Central memory CD8-positive, alpha-beta T cell (primary cell): ENCODE measurements at regions not wholly inside any gene's neighbourhood (a gene's known extent, or its start where the extent isn't known, plus 50 kb on each side); places are given as distances from the start of the nearest gene placed in this dataset.

ENCODE experiments used
- ATAC-seq: fragments of 150-1000 bp; cut with Tn5 transposase; replicated peaks from 2 replicates; pipeline ENCODE4 v1.10.0; 2022; ENCODE audit warnings: mild to moderate bottlenecking, moderate FRiP score, moderate number of reproducible peaks; ENCODE audit not compliant: poor library complexity, severe bottlenecking; ENCODE audit errors: extremely low read depth
- DNase-seq, 2 donors: peaks; one replicate each; pipeline ENCODE4 v3.0.0; 2021; ENCODE audit warnings: low spot score in 2 of 2
- H3K27ac Mint-ChIP-seq: one replicate; pipeline ENCODE4 v1.8.0; 2022; ENCODE audit warnings: low read depth, mild to moderate bottlenecking, moderate library complexity, mixed read lengths
- H3K27me3 Mint-ChIP-seq: one replicate; pipeline ENCODE4 v1.8.0; 2022; ENCODE audit warnings: mixed read lengths
- H3K36me3 Mint-ChIP-seq: one replicate; pipeline ENCODE4 v1.8.0; 2022; ENCODE audit warnings: mild to moderate bottlenecking, moderate library complexity, mixed read lengths; ENCODE audit not compliant: insufficient read depth
- H3K4me1 Mint-ChIP-seq: one replicate; pipeline ENCODE4 v1.8.0; 2022; ENCODE audit warnings: mixed read lengths
- H3K4me3 Mint-ChIP-seq: one replicate; pipeline ENCODE4 v1.8.0; 2022; ENCODE audit warnings: mild to moderate bottlenecking, moderate library complexity, mixed read lengths
- H3K9me3 Mint-ChIP-seq: one replicate; pipeline ENCODE4 v1.8.0; 2022; ENCODE audit warnings: mixed read lengths

- Mint-ChIP-seq H3K27ac (no peak overlapping the region), H3K4me3 (no peak overlapping the region), H3K9me3 (no peaks in the 10 kb centered on the region), H3K4me1 (no peaks in the 10 kb centered on the region), H3K36me3 (no peaks in the 10 kb centered on the region), H3K27me3 (no peaks in the 10 kb centered on the region)
- ATAC-seq: no peak
- DNase-seq: no peak
These were observed 160.8 kb upstream of the KRR1 start for GRCh38 chr12:75672200-75672599.

- H3K9me3 Mint-ChIP-seq: no peaks in the 10 kb centered on the region
- H3K36me3 Mint-ChIP-seq: no peaks in the 10 kb centered on the region
- H3K27ac Mint-ChIP-seq: no peak overlapping the region
- no peak overlapping the region for H3K4me3 Mint-ChIP-seq
- no peaks in the 10 kb centered on the region for H3K4me1 Mint-ChIP-seq
- no peak for DNase-seq
- ATAC-seq: no peak
- H3K27me3 Mint-ChIP-seq: no peaks in the 10 kb centered on the region
These were observed 158.8 kb upstream of the KRR1 start for GRCh38 chr12:75670216-75670615.

- no peaks in the 10 kb centered on the region for H3K9me3 Mint-ChIP-seq
- DNase-seq (no peak), ATAC-seq (no peak)
- H3K27ac Mint-ChIP-seq: no peak overlapping the region
- no peak overlapping the region for H3K4me3 Mint-ChIP-seq
- H3K4me1 Mint-ChIP-seq: no peaks in the 10 kb centered on the region
- no peaks in the 10 kb centered on the region for H3K27me3 Mint-ChIP-seq
- no peaks in the 10 kb centered on the region for H3K36me3 Mint-ChIP-seq
These were observed 155.5 kb upstream of the KRR1 start for GRCh38 chr12:75666939-75667334.

GRCh38 chr12:75666126-75666938 lies 154.9 kb upstream of the KRR1 start:
- no peaks in the 10 kb centered on the region for H3K36me3 Mint-ChIP-seq

GRCh38 chr12:75665216-75665615 lies 153.8 kb upstream of the KRR1 start:
- no peaks in the 10 kb centered on the region for H3K9me3 Mint-ChIP-seq
- no peaks in the 10 kb centered on the region for H3K27me3 Mint-ChIP-seq
- no peak overlapping the region for H3K4me3 Mint-ChIP-seq
- H3K27ac Mint-ChIP-seq: no peak overlapping the region
- no peaks in the 10 kb centered on the region for H3K36me3 Mint-ChIP-seq
- H3K4me1 Mint-ChIP-seq: no peaks in the 10 kb centered on the region
- DNase-seq (no peak), ATAC-seq (no peak)

More at GRCh38 chr12:75666126-75666938, 154.9 kb upstream of the KRR1 start:
- ATAC-seq (no peak), DNase-seq (no peak)
- H3K27me3 Mint-ChIP-seq: no peaks in the 10 kb centered on the region
- H3K27ac Mint-ChIP-seq: no peak overlapping the region
- no peak overlapping the region for H3K4me3 Mint-ChIP-seq
- H3K9me3 Mint-ChIP-seq: no peaks in the 10 kb centered on the region
- no peaks in the 10 kb centered on the region for H3K4me1 Mint-ChIP-seq

- Mint-ChIP-seq H3K27me3 (no peaks in the 10 kb centered on the region), H3K36me3 (no peaks in the 10 kb centered on the region), H3K4me1 (no peaks in the 10 kb centered on the region), H3K4me3 (no peak overlapping the region), H3K27ac (no peak overlapping the region), H3K9me3 (no peaks in the 10 kb centered on the region)
- ATAC-seq (no peak), DNase-seq (no peak)
These were observed 151.2 kb upstream of the KRR1 start for GRCh38 chr12:75662511-75663159.

GRCh38 chr12:75661908-75662307 lies 150.5 kb upstream of the KRR1 start:
- DNase-seq (no peak), ATAC-seq (no peak)
- H3K4me3 Mint-ChIP-seq: no peak overlapping the region
- H3K27me3 Mint-ChIP-seq: no peaks in the 10 kb centered on the region
- H3K4me1 Mint-ChIP-seq: no peaks in the 10 kb centered on the region
- no peaks in the 10 kb centered on the region for H3K9me3 Mint-ChIP-seq
- no peaks in the 10 kb centered on the region for H3K36me3 Mint-ChIP-seq
- no peak overlapping the region for H3K27ac Mint-ChIP-seq

GRCh38 chr12:75660805-75661404 lies 149.5 kb upstream of the KRR1 start:
- H3K27ac Mint-ChIP-seq: no peak overlapping the region
- H3K4me3 Mint-ChIP-seq: no peak overlapping the region

GRCh38 chr12:75660107-75660530 lies 148.7 kb upstream of the KRR1 start:
- no peaks in the 10 kb centered on the region for H3K9me3 Mint-ChIP-seq
- ATAC-seq (no peak), DNase-seq (no peak)
- no peaks in the 10 kb centered on the region for H3K27me3 Mint-ChIP-seq
- H3K27ac Mint-ChIP-seq: no peak overlapping the region
- peaks cover 2% of the 10 kb centered on the region for H3K36me3 Mint-ChIP-seq
- peaks cover 9% of the 10 kb centered on the region for H3K4me1 Mint-ChIP-seq
- no peak overlapping the region for H3K4me3 Mint-ChIP-seq

More at GRCh38 chr12:75660805-75661404, 149.5 kb upstream of the KRR1 start:
- no peak for DNase-seq
- H3K27me3 Mint-ChIP-seq: no peaks in the 10 kb centered on the region
- H3K9me3 Mint-ChIP-seq: no peaks in the 10 kb centered on the region
- no peak for ATAC-seq
- no peaks in the 10 kb centered on the region for H3K36me3 Mint-ChIP-seq
- peaks cover 2% of the 10 kb centered on the region for H3K4me1 Mint-ChIP-seq

- DNase-seq (no peak), ATAC-seq (no peak)
- Mint-ChIP-seq H3K4me1 (peaks cover 11% of the 10 kb centered on the region), H3K27ac (no peak overlapping the region), H3K27me3 (no peaks in the 10 kb centered on the region), H3K36me3 (peaks cover 2% of the 10 kb centered on the region), H3K9me3 (no peaks in the 10 kb centered on the region), H3K4me3 (no peak overlapping the region)
These were observed 147.8 kb upstream of the KRR1 start for GRCh38 chr12:75658901-75659823.

- DNase-seq (no peak), ATAC-seq (no peak)
- H3K4me3 Mint-ChIP-seq: no peak overlapping the region
- no peaks in the 10 kb centered on the region for H3K9me3 Mint-ChIP-seq
- no peaks in the 10 kb centered on the region for H3K27me3 Mint-ChIP-seq
- no peak overlapping the region for H3K27ac Mint-ChIP-seq
- peaks cover 3% of the 10 kb centered on the region for H3K36me3 Mint-ChIP-seq
- H3K4me1 Mint-ChIP-seq: peaks cover 11% of the 10 kb centered on the region
These were observed 146.9 kb upstream of the KRR1 start for GRCh38 chr12:75658286-75658685.

- Mint-ChIP-seq H3K36me3 (peaks cover 3% of the 10 kb centered on the region), H3K4me1 (peaks cover 11% of the 10 kb centered on the region), H3K4me3 (no peak overlapping the region), H3K27me3 (no peaks in the 10 kb centered on the region), H3K9me3 (no peaks in the 10 kb centered on the region), H3K27ac (no peak overlapping the region)
- DNase-seq (no peak), ATAC-seq (no peak)
These were observed 146.4 kb upstream of the KRR1 start for GRCh38 chr12:75657831-75658230.
